K562 (cell line): ENCODE measurements at regions not wholly inside any gene's neighbourhood (a gene's known extent, or its start where the extent isn't known, plus 50 kb on each side); places are given as distances from the start of the nearest gene placed in this dataset.

Experiments used
- ATAC-seq: fragments of 200-7000 bp; cut with Tn5 transposase; 3 replicates; pipeline ENCODE4 v1.9.1; 2020; ENCODE audit warnings: moderate library complexity
- BruUV-seq: library from RNA; stranded (reverse); fragments of 400-500 nt; replicated peaks from 2 replicates; lab custom pipeline; 2021; lab: Mats Ljungman, UMichigan
- CTCF ChIA-PET: fragments of 300-600 bp; formaldehyde crosslinking; extraction: SDS; loops from one replicate; lab custom pipeline; 2021; ENCODE audit warnings: low intra/inter-chr PET ratio; lab: Yijun Ruan, JAX
- POLR2A ChIA-PET: fragments of 300-600, 350-650 bp; sonication (Branson Sonifier 250); formaldehyde crosslinking; extraction: SDS; loops from one replicate; lab custom pipeline; 2021; ENCODE audit warnings: antibody characterized with exemption, inconsistent platforms; lab: Yijun Ruan, JAX
- DNase-seq, 4 experiments: peaks; one replicate each; pipeline versions ENCODE4 v3.0.0 to v3.0.0-alpha.2; 2011 to 2018; ENCODE audit warnings: low spot score in 3 of 4, mixed read lengths in 3 of 4; ENCODE audit errors: extremely low read depth in 1 of 4
- FAIRE-seq: peaks from 2 replicates; lab custom pipeline; 2011; peaks lifted over from hg19 to GRCh38; lab: Jason Lieb, UNC
- H2AFZ ChIP-seq: 2 replicates; pipeline ENCODE4 v1.6.0; 2011; ENCODE audit warnings: low read depth, low read length, control low read depth, inconsistent platforms
- H3K27ac ChIP-seq: fragments of 200-600 bp; 3 replicates; pipeline ENCODE4 v1.8.0; 2011; ENCODE audit warnings: low read depth, mild to moderate bottlenecking, control low read depth, inconsistent platforms, low read length, moderate library complexity, mixed read lengths; ENCODE audit errors: extremely low read depth
- H3K27me3 ChIP-seq, 2 experiments: fragments of 300-600 bp in 1 of 2; 2 replicates in 1 of 2; 3 replicates in 1 of 2; pipeline versions ENCODE4 v1.6.0 to v1.8.0; 2011; ENCODE audit warnings: inconsistent platforms in 2 of 2, low read length in 2 of 2, mild to moderate bottlenecking in 1 of 2, mixed read lengths in 1 of 2, moderate library complexity in 1 of 2; ENCODE audit not compliant: control insufficient read depth in 2 of 2, insufficient read depth in 2 of 2
- H3K36me3 ChIP-seq: fragments of 300-600 bp; 3 replicates; pipeline ENCODE4 v1.8.0; 2011; ENCODE audit warnings: mild to moderate bottlenecking, low read length, inconsistent platforms; ENCODE audit not compliant: control insufficient read depth, insufficient read depth
- H3K4me1 ChIP-seq, 2 experiments: fragments of 200-600 bp in 1 of 2; replicated peaks in 1 of 2; 2 replicates in 1 of 2; 3 replicates in 1 of 2; pipeline versions ENCODE4 v1.5.1 to v1.8.0; 2011; ENCODE audit warnings: inconsistent platforms in 2 of 2, low read length in 2 of 2, mild to moderate bottlenecking in 1 of 2, mixed read lengths in 1 of 2, moderate library complexity in 1 of 2; ENCODE audit not compliant: control insufficient read depth in 2 of 2, insufficient read depth in 2 of 2
- H3K4me2 ChIP-seq: 2 replicates; pipeline ENCODE4 v1.6.1; 2011; ENCODE audit warnings: low read length, control low read depth, inconsistent platforms, mixed read lengths; ENCODE audit not compliant: insufficient read depth
- H3K4me3 ChIP-seq: fragments of 200-600 bp; sonication (generic), shearing (Covaris generic); 2 replicates; pipeline ENCODE4 v1.5.1; 2016; ENCODE audit warnings: control low read depth, inconsistent platforms
- H3K79me2 ChIP-seq: fragments of 200-600 bp; 3 replicates; pipeline ENCODE4 v1.8.0; 2011; ENCODE audit warnings: low read length, inconsistent platforms; ENCODE audit not compliant: control insufficient read depth, insufficient read depth
- H3K9ac ChIP-seq, 2 experiments: 2 replicates each; pipeline versions ENCODE4 v1.6.0 to v1.6.1; 2011; ENCODE audit warnings: low read depth in 2 of 2, low read length in 2 of 2, control low read depth in 1 of 2, inconsistent platforms in 1 of 2, mild to moderate bottlenecking in 1 of 2, mixed read lengths in 1 of 2; ENCODE audit not compliant: insufficient read depth in 1 of 2
- H3K9me1 ChIP-seq: one replicate; pipeline ENCODE4 v1.6.0; 2011; ENCODE audit warnings: inconsistent platforms, mild to moderate bottlenecking, low read length, moderate library complexity; ENCODE audit not compliant: control insufficient read depth, insufficient read depth
- H3K9me3 ChIP-seq: replicated peaks from 2 replicates; pipeline ENCODE4 v1.5.1; 2011; ENCODE audit warnings: low read depth, low read length, inconsistent platforms; ENCODE audit not compliant: control insufficient read depth, insufficient read depth
- H4K20me1 ChIP-seq: replicated peaks from 2 replicates; pipeline ENCODE4 v1.6.1; 2011; ENCODE audit warnings: low read length, inconsistent platforms, mixed read lengths; ENCODE audit not compliant: control insufficient read depth, insufficient read depth
- ARID1B ChIP-seq: fragments of 450-650 bp; IDR thresholded peaks from 2 replicates; pipeline ENCODE4 v1.6.1; 2016; ENCODE audit warnings: antibody characterized with exemption, mild to moderate bottlenecking, inconsistent platforms
- ATF3 ChIP-seq, 2 experiments: fragments of 450-650 bp in 1 of 2; sonication (generic) in 1 of 2; formaldehyde crosslinking in 1 of 2; IDR thresholded peaks in 1 of 2; conservative IDR thresholded peaks in 1 of 2; 2 replicates each; pipeline versions ENCODE4 v1.6.1 to v1.8.1; 2016 to 2023; ENCODE audit warnings: mild to moderate bottlenecking in 2 of 2, moderate library complexity in 2 of 2, inconsistent platforms in 1 of 2, missing genetic modification reagents in 1 of 2
- CBFA2T2 ChIP-seq: fragments of 450-650 bp; conservative IDR thresholded peaks from 2 replicates; pipeline ENCODE4 v1.6.1; 2017; ENCODE audit warnings: mild to moderate bottlenecking
- FOSL1 ChIP-seq: fragments of 200-800 bp; sonication (Bioruptor generic); conservative IDR thresholded peaks from 2 replicates; pipeline ENCODE4 v1.6.1; 2016; ENCODE audit warnings: missing genetic modification characterization, missing compliant biosample characterization
- JUND ChIP-seq, 2 experiments: IDR thresholded peaks; 2 replicates in 1 of 2; 3 replicates in 1 of 2; pipeline ENCODE4 v1.6.1; 2011; ENCODE audit warnings: borderline replicate concordance in 2 of 2, low read depth in 2 of 2, low read length in 2 of 2, improper control_type of control experiment in 1 of 2, missing biosample characterization in 1 of 2, missing genetic modification characterization in 1 of 2, missing genetic modification reagents in 1 of 2
- KLF1 ChIP-seq: fragments of 450-650 bp; IDR thresholded peaks from 2 replicates; pipeline ENCODE4 v1.6.1; 2016; ENCODE audit warnings: missing genetic modification characterization, missing compliant biosample characterization
- NFE2 ChIP-seq: IDR thresholded peaks from 2 replicates; pipeline ENCODE4 v1.6.1; 2014; ENCODE audit warnings: antibody characterized with exemption, low read depth
- NR1H2 ChIP-seq: sonication (generic); formaldehyde crosslinking; IDR thresholded peaks from 2 replicates; pipeline ENCODE4 v1.4.0; 2020; ENCODE audit warnings: mild to moderate bottlenecking, missing genetic modification reagents
- WGBS: fragments of 100-300 bp; shearing (Covaris generic); methylation state at CpG from one replicate; pipeline ENCODE4 v1.1.6; 2016; ENCODE audit warnings: low coverage, mixed read lengths; ENCODE audit not compliant: insufficient coverage; ENCODE audit errors: missing lambda C conversion rate; 5-methylcytosine and 5-hydroxymethylcytosine counted together
- in situ Hi-C: fragments of 300-500 bp; cut with MboI; formaldehyde crosslinking; loops from 4 replicates; pipeline ENCODE4 v1.15.0; 2018; ENCODE audit warnings: inconsistent platforms, mixed read lengths
- intact Hi-C: fragments of 100-400 bp; cut with micrococcal nuclease; formaldehyde crosslinking; loops from 2 replicates; pipeline ENCODE4 v1.14.2; 2022

DNA sequence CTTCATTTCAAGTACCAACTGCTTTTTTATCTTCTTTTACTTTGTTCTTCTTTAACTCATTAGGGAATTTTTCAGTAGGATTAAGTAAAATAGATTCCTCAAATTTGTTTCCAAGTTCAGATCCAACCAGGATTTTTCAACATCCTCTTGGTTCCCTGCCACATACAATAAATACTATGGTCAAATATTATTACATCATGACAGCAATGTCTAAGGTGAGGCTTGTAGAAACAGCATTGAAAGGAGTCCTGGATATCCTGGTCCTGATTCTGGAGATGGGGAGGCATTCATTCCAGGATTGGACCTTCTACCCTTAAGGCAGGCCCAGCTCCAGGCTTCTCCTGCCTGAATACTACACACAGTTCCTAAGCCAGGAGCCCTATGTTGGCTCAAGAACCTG is 80.2 kb upstream of the F3 start:
- H3K4me1 ChIP-seq = peaks cover 0 to 4% of the 10 kb centered on the region in 2 experiments; a peak in 2 of 5 replicates
- no TSS peak for BruUV-seq
- ATAC-seq (no peak), DNase-seq (no peak), FAIRE-seq (no peak)
- in situ Hi-C loops = no loop called here
- peaks cover 5 to 47% of the 10 kb centered on the region in 2 experiments; a peak in 3 of 5 replicates for H3K27me3 ChIP-seq
- no peaks in the 10 kb centered on the region for H3K9me1 ChIP-seq
- H2AFZ ChIP-seq = no peak overlapping the region
- no peak overlapping the region for H3K4me3 ChIP-seq
- no peaks in the 10 kb centered on the region for H3K79me2 ChIP-seq
- H3K4me2 ChIP-seq = no peak overlapping the region
- no peak for TF ChIP-seq NR1H2 (CRISPR knock-in tag)
- 0 out of 2 replicates have a peak, but pooled peaks have one; percentile 38 for TF ChIP-seq FOSL1
- TF ChIP-seq, all 486 proteins: peak for 1
- H4K20me1 ChIP-seq = 0 out of 2 replicates have a peak, but pooled peaks cover 6% of the 10 kb centered on the region
- no peaks in the 10 kb centered on the region for H3K36me3 ChIP-seq
- ChIA-PET POLR2A (interaction anchor here (0.6 kb wide), 1 partner anchor 455 kb away, joined by 3 read pairs; no protein-coding TSS in a partner anchor), CTCF (no interaction called here)
- intact Hi-C loops = no loop called here
- no peak overlapping the region for H3K27ac ChIP-seq
- no peaks in the 10 kb centered on the region for H3K9me3 ChIP-seq
- H3K9ac ChIP-seq = no peak overlapping the region

GRCh38 chr1:94621395-94621794 is 79.8 kb upstream of the F3 start:
- peak; percentile 51 for FAIRE-seq
- peak; percentile 27; the same call in 1 of the 2 replicates for TF ChIP-seq ARID1B
- 0 out of 2 replicates have a peak, but pooled peaks have one; percentile 27 for TF ChIP-seq KLF1 (tag)
- TF ChIP-seq CBFA2T2 = peak; percentile 22; the same call in 1 of the 2 replicates
- TF ChIP-seq NFE2 = peak; percentile 52
- peak; percentile 49; the same call in 1 of the 2 replicates for TF ChIP-seq JUND (IDR thresholded peaks at IDR 0.05; ENCODE audit: borderline replicate concordance, low read depth, low read length)
- peak; percentile 17; the same call in 1 of the 3 replicates for TF ChIP-seq JUND (tag; IDR thresholded peaks at IDR 0.05; ENCODE audit: borderline replicate concordance, low read depth, low read length)
- TF ChIP-seq ATF3 (IDR thresholded peaks at IDR 0.05) = peak; percentile 26; the same call in 1 of the 2 replicates
- no peak for TF ChIP-seq ATF3 (CRISPR knock-in tag; conservative IDR thresholded peaks at IDR 0.05)

More at GRCh38 chr1:94621395-94621794, 79.8 kb upstream of the F3 start:
- H3K36me3 ChIP-seq = no peaks in the 10 kb centered on the region
- H3K27ac ChIP-seq = no peak overlapping the region
- intact Hi-C loops = no loop called here
- in situ Hi-C loops = no loop called here
- no peak overlapping the region for H2AFZ ChIP-seq
- no peaks in the 10 kb centered on the region for H3K9me3 ChIP-seq
- POLR2A ChIA-PET = no interaction called here
- H3K9ac ChIP-seq = 0 out of 4 replicates have a peak overlapping the region, but pooled peaks of 1 of the 2 experiments have one; percentile 2
- WGBS = 0% methylated on average over 3 of the region's 3 CpGs
- peak; percentile 86 for ATAC-seq
- no peaks in the 10 kb centered on the region for H3K79me2 ChIP-seq
- BruUV-seq = no TSS peak
- H3K27me3 ChIP-seq = peaks cover 5 to 46% of the 10 kb centered on the region in 2 experiments; a peak in 3 of 5 replicates
- DNase-seq = peak; percentile 35 to 70 (median 60)
- peaks cover 0 to 4% of the 10 kb centered on the region in 2 experiments; a peak in 2 of 5 replicates for H3K4me1 ChIP-seq
- H3K9me1 ChIP-seq = no peaks in the 10 kb centered on the region
- H3K4me3 ChIP-seq = no peak overlapping the region
- CTCF ChIA-PET = no interaction called here
- H4K20me1 ChIP-seq = 0 out of 2 replicates have a peak, but pooled peaks cover 6% of the 10 kb centered on the region
- H3K4me2 ChIP-seq = no peak overlapping the region
